ENCODE measurements at regions not wholly inside any gene's neighbourhood (a gene's known extent, or its start where the extent isn't known, plus 50 kb on each side); places are given as distances from the start of the nearest gene placed in this dataset.

DNA sequence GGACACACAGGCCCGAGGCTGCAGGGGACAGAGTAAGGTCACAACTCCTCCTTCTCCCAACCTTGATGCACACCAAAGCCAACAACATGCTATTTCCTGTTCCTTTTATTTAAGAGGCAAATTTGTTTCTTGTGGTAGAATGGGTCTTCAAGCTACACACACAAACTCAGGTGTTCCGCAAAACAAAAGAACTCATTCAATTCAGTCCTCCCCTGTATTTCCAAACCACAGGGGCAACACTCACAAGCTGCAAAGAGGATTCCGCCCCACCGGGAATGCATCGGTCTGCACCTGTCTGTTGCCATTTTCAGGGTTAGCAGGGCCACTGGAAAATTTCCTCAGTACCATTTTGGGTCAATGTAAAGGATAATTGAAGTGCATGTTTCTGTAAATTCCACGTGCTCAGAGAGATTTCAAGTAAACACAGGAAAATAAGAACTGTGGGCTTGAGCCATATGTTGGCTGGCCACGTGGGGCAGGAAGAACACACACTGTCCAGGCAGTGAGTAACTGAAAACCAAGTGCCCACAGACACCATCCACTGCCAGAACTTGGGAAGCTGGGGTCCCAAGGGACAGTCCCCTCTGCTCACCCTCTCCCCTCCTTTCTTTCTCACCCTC is 145.2 kb upstream of the ERG start:
- in situ Hi-C loops (cut with HindIII; ENCODE audit: low pct_unique_long_range_greater_than_20kb, low sequenced_read_pairs) = no loop called here
- no peak for DNase-seq (ENCODE audit: low read depth, low spot score)

GRCh38 chr21:38645282-38645681 is 147.0 kb upstream of the ERG start:
- in situ Hi-C loops (cut with HindIII; ENCODE audit: low pct_unique_long_range_greater_than_20kb, low sequenced_read_pairs) = no loop called here
- DNase-seq (ENCODE audit: low read depth, low spot score) = peak; percentile 11

- in situ Hi-C loops (cut with HindIII; ENCODE audit: low pct_unique_long_range_greater_than_20kb, low sequenced_read_pairs) = no loop called here
- DNase-seq (ENCODE audit: low read depth, low spot score) = no peak
Observed at GRCh38 chr21:38646213-38646837, 148.0 kb upstream of the ERG start.

GRCh38 chr21:38649120-38649519 is 150.8 kb upstream of the ERG start:
- in situ Hi-C loops (cut with HindIII; ENCODE audit: low pct_unique_long_range_greater_than_20kb, low sequenced_read_pairs) = no loop called here
- no peak for DNase-seq (ENCODE audit: low read depth, low spot score)

DNA sequence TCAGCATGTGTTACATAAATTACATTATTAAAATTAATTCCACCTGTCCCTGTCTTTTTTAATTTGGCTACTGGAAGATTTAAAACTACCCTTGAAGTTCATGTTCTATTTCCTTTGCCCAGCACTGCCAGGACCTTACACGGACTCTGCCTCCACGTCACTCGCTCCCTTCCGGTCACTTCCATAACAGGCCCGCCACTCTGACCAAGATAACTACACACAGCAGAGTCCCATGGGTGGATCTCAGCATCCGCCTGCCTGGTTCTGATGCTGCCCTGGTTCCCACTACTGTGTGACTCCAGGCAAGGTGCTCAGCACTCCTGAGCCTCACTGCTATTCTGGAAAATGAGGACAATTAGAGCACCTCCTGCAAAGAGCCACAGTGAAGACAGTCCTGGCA is 153.3 kb upstream of the ERG start:
- DNase-seq (ENCODE audit: low read depth, low spot score) = no peak
- in situ Hi-C loops (cut with HindIII; ENCODE audit: low pct_unique_long_range_greater_than_20kb, low sequenced_read_pairs) = no loop called here

DNA sequence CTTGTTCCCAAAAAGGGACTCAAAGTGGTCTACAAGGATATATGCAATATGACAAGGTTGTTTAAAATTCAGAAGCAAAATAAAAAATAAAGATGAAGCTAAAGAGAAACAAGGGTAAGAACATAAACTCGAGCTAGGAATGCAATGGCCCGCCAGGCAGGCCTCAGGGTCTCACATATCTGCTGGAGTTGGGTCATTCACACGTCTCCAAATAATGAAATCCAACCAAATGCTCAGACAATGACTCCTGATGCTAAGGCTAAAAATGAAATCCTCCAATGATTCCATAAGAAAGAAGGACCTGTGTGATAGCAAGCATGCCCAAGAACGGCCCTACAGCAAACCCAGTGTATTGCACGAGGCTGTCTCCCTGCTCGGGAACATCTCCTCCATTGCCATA is 153.3 kb upstream of the ETS2 start:
- no peak for DNase-seq (ENCODE audit: low read depth, low spot score)
- in situ Hi-C loops (cut with HindIII; ENCODE audit: low pct_unique_long_range_greater_than_20kb, low sequenced_read_pairs) = no loop called here

DNA sequence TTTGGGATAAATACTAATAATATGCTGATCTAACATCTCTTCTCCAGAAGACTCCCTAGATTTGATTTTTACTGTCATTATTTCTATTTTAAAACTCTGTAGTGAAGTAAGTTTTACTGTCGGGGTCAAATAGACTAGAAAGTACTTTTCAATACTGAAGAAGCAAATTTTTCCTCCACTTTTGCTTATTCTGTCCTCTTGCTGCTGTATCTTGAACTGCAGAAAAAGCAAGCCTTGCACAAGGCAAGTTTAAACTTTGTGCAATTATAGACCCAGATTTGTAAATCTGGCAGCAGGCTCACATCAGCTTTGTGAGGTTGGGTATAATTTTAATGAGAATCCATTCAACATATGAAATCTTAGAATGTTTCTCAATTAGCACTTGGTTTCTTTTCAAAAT is 151.1 kb upstream of the ETS2 start:
- DNase-seq (ENCODE audit: low read depth, low spot score) = no peak
- in situ Hi-C loops (cut with HindIII; ENCODE audit: low pct_unique_long_range_greater_than_20kb, low sequenced_read_pairs) = no loop called here

DNA sequence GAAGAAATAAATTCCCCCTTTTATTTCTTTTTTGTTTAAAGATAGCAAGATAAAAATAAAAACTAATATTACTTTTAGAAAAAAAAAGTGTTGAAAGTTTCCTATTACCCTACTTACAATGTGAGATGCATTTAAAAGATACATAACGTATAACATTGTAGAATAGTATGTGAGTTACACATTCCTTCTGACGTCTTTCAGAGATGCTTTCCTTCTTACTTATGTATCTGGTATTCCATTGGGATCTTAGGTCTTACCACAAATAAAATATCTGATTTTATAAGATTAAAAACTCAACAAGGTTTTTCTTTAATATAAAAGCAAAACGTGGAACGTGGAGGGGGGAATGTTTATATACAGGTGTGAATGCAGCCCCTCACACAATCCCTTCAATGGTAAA is 147.2 kb upstream of the ETS2 start:
- DNase-seq (ENCODE audit: low read depth, low spot score) = no peak
- in situ Hi-C loops (cut with HindIII; ENCODE audit: low pct_unique_long_range_greater_than_20kb, low sequenced_read_pairs) = no loop called here

GRCh38 chr21:38659936-38660332 is 145.8 kb upstream of the ETS2 start:
- DNase-seq (ENCODE audit: low read depth, low spot score) = no peak
- in situ Hi-C loops (cut with HindIII; ENCODE audit: low pct_unique_long_range_greater_than_20kb, low sequenced_read_pairs) = no loop called here

GRCh38 chr21:38660333-38661196 is 145.2 kb upstream of the ETS2 start:
- DNase-seq (ENCODE audit: low read depth, low spot score) = no peak

GRCh38 chr21:38661197-38661871 is 144.4 kb upstream of the ETS2 start:
- DNase-seq (ENCODE audit: low read depth, low spot score) = no peak
- in situ Hi-C loops (cut with HindIII; ENCODE audit: low pct_unique_long_range_greater_than_20kb, low sequenced_read_pairs) = no loop called here

More at GRCh38 chr21:38660333-38661196, 145.2 kb upstream of the ETS2 start:
- in situ Hi-C loops (cut with HindIII; ENCODE audit: low pct_unique_long_range_greater_than_20kb, low sequenced_read_pairs) = no loop called here

DNA sequence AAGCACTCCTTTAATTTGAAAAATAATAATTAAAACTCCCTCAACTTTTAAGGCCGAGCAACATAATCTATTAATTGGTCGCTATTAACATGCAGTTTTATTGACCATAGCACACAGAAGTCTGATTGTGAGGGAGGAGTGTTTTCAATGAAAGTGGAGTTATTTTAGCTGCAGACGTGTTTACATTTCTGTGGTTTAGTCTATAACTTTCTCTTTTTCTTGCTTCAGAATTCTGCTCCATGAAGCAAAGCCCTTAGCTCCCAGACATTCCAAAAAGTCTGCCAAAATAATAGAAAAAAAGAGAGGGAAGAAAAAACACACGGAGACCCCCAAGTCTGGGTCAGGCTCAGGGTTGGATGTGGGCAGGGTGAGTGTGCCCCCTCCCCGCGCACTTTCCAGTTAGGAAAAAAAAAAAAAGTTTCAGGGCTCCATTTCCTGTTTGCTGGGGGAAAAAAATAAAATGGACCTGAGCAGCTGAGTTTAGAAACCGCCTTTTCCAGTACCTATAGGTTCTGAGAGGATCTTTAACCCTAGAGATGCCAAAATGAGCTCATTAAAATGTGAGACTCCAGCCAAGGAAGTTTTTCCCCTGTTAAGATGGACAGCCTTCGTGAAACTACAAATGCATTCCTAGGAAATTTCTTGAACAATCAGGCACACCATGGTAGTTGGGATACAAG is 143.7 kb upstream of the ETS2 start:
- DNase-seq (ENCODE audit: low read depth, low spot score) = no peak

GRCh38 chr21:38663282-38663681 is 142.4 kb upstream of the ETS2 start:
- no peak for DNase-seq (ENCODE audit: low read depth, low spot score)
- in situ Hi-C loops (cut with HindIII; ENCODE audit: low pct_unique_long_range_greater_than_20kb, low sequenced_read_pairs) = no loop called here

More for the DNA sequence above, 143.7 kb upstream of the ETS2 start:
- in situ Hi-C loops (cut with HindIII; ENCODE audit: low pct_unique_long_range_greater_than_20kb, low sequenced_read_pairs) = no loop called here

DNA sequence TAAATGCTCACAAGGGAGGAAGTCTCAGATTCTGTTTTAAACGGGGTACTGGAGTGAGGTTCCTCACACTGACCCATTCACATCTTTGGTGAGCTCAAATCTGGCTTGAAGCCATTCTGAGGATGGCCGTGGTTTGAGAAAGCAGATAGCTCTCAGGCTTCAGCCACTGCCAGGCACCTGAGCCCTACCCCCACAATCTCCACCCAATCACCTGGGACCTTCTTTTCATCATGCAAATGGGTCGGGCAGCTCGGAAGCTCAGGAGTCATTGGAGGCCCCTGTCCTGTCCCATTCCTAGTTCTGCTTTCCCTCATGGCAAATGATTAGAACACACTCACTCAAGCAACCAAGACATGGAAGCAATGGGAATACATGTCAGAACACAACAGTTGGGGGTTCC is 141.4 kb upstream of the ETS2 start:
- in situ Hi-C loops (cut with HindIII; ENCODE audit: low pct_unique_long_range_greater_than_20kb, low sequenced_read_pairs) = no loop called here
- no peak for DNase-seq (ENCODE audit: low read depth, low spot score)

GRCh38 chr21:38664841-38665240 is 140.9 kb upstream of the ETS2 start:
- in situ Hi-C loops (cut with HindIII; ENCODE audit: low pct_unique_long_range_greater_than_20kb, low sequenced_read_pairs) = no loop called here
- no peak for DNase-seq (ENCODE audit: low read depth, low spot score)

GRCh38 chr21:38667291-38667870 is 138.3 kb upstream of the ETS2 start:
- in situ Hi-C loops (cut with HindIII; ENCODE audit: low pct_unique_long_range_greater_than_20kb, low sequenced_read_pairs) = no loop called here
- no peak for DNase-seq (ENCODE audit: low read depth, low spot score)

DNA sequence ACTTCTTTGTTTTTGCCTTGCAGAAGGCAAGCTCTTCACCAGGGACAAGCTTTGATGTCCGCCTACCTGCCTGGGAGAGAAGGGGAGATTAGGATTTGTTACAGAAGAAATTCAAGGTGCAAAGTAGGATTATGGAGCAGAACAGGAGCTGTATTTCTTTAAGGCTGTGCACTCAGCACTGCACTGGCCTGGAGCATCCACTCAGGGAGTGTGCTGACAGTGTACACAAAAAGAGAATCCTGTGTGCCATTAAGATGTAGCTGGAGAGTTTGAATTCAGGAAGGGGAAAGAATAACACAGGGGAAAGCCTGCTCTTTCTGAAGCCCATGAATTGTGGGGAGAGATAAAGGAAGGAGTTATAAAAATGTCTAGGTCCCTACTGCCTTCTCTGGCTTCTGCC is 137.7 kb upstream of the ETS2 start:
- in situ Hi-C loops (cut with HindIII; ENCODE audit: low pct_unique_long_range_greater_than_20kb, low sequenced_read_pairs) = no loop called here
- DNase-seq (ENCODE audit: low read depth, low spot score) = no peak
